Neural cell (in vitro differentiated cells): ENCODE measurements at regions not wholly inside any gene's neighbourhood (a gene's known extent, or its start where the extent isn't known, plus 50 kb on each side); places are given as distances from the start of the nearest gene placed in this dataset.

Experiments
- H2AFZ ChIP-seq: fragments of 200-600, 300-800 bp; sonication (generic), shearing (Covaris generic); 2 replicates; pipeline ENCODE4 v1.6.0; 2014; ENCODE audit warnings: low read depth, mild to moderate bottlenecking, antibody characterized with exemption, low read length, moderate library complexity
- H3F3A ChIP-seq: fragments of 200-600 bp; shearing (Covaris generic); 2 replicates; pipeline ENCODE4 v1.6.1; 2016; ENCODE audit warnings: mild to moderate bottlenecking, moderate library complexity, mixed read lengths, antibody characterized with exemption, low read length; ENCODE audit not compliant: insufficient read depth, poor library complexity, severe bottlenecking
- H3K27ac ChIP-seq: fragments of 200-600, 300-800 bp; sonication (generic), shearing (Covaris generic); 2 replicates; pipeline ENCODE4 v1.5.1; 2014; ENCODE audit warnings: mild to moderate bottlenecking, low read length, moderate library complexity
- H3K27me3 ChIP-seq: fragments of 300-800, 200-600 bp; sonication (generic), shearing (Covaris generic); 2 replicates; pipeline ENCODE4 v1.6.0; 2014; ENCODE audit warnings: mild to moderate bottlenecking, low read depth, low read length, moderate library complexity; ENCODE audit not compliant: insufficient read depth
- H3K36me3 ChIP-seq: fragments of 300-800, 200-600 bp; sonication (generic), shearing (Covaris generic); 2 replicates; pipeline ENCODE4 v1.5.1; 2014; ENCODE audit warnings: mild to moderate bottlenecking, antibody characterized with exemption, low read length, moderate library complexity; ENCODE audit not compliant: insufficient read depth
- H3K4me2 ChIP-seq: fragments of 300-800, 200-600 bp; sonication (generic), shearing (Covaris generic); 2 replicates; pipeline ENCODE4 v1.6.0; 2014; ENCODE audit warnings: mild to moderate bottlenecking, low read length
- H3K4me3 ChIP-seq: fragments of 300-800, 200-600 bp; sonication (generic), shearing (Covaris generic); 2 replicates; pipeline ENCODE4 v1.5.1; 2014; ENCODE audit warnings: mild to moderate bottlenecking, low read length, moderate library complexity
- H3K79me2 ChIP-seq: fragments of 200-600 bp; shearing (Covaris generic); replicated peaks from 2 replicates; pipeline ENCODE4 v1.6.0; 2014; ENCODE audit warnings: mild to moderate bottlenecking, low read length, moderate library complexity; ENCODE audit not compliant: insufficient read depth
- H3K9ac ChIP-seq: fragments of 300-800, 200-600 bp; sonication (generic), shearing (Covaris generic); 2 replicates; pipeline ENCODE4 v1.6.1; 2016; ENCODE audit warnings: mild to moderate bottlenecking, low read length, mixed read lengths
- H3K9me2 ChIP-seq: fragments of 200-600 bp; shearing (Covaris generic); 2 replicates; pipeline ENCODE4 v1.6.1; 2016; ENCODE audit warnings: mild to moderate bottlenecking, low read length, mixed read lengths; ENCODE audit not compliant: insufficient read depth
- H3K9me3 ChIP-seq: fragments of 200-600, 300-800 bp; sonication (generic), shearing (Covaris generic); 2 replicates; pipeline ENCODE4 v1.6.1; 2016; ENCODE audit warnings: mild to moderate bottlenecking, mixed run types, low read length, moderate library complexity, mixed read lengths
- H4K20me1 ChIP-seq: fragments of 200-600 bp; shearing (Covaris generic); 2 replicates; pipeline ENCODE4 v1.6.1; 2016; ENCODE audit warnings: mild to moderate bottlenecking, mixed run types; ENCODE audit not compliant: insufficient read depth
- CTCF ChIP-seq: fragments of 450-650 bp; IDR thresholded peaks from 2 replicates; pipeline ENCODE4 v1.5.1; 2014; ENCODE audit warnings: antibody characterized with exemption, mild to moderate bottlenecking, moderate library complexity; ENCODE audit not compliant: poor library complexity, severe bottlenecking
- EP300 ChIP-seq: fragments of 450-650 bp; conservative IDR thresholded peaks from 2 replicates; pipeline ENCODE4 v1.6.1; 2014; ENCODE audit warnings: antibody characterized with exemption, mild to moderate bottlenecking, moderate library complexity; ENCODE audit not compliant: poor library complexity, severe bottlenecking
- EZH2 ChIP-seq: fragments of 200-600, 300-800 bp; shearing (Covaris generic), sonication (generic); IDR thresholded peaks from 2 replicates; pipeline ENCODE4 v1.6.1; 2014; ENCODE audit warnings: antibody characterized with exemption, low read length, borderline replicate concordance, mild to moderate bottlenecking; ENCODE audit not compliant: insufficient read depth, poor library complexity, severe bottlenecking
- MXI1 ChIP-seq: fragments of 450-650 bp; conservative IDR thresholded peaks from 2 replicates; pipeline ENCODE4 v1.6.1; 2014; ENCODE audit warnings: antibody characterized with exemption, mild to moderate bottlenecking; ENCODE audit not compliant: poor library complexity, severe bottlenecking
- POLR2AphosphoS5 ChIP-seq: IDR thresholded peaks from 2 replicates; pipeline ENCODE4 v1.6.1; 2012
- RAD21 ChIP-seq: fragments of 450-650 bp; conservative IDR thresholded peaks from 2 replicates; pipeline ENCODE4 v1.6.1; 2014; ENCODE audit warnings: antibody characterized with exemption, mild to moderate bottlenecking, moderate library complexity
- SMC3 ChIP-seq: fragments of 450-650 bp; conservative IDR thresholded peaks from 2 replicates; pipeline ENCODE4 v1.6.1; 2014; ENCODE audit warnings: antibody characterized with exemption, mild to moderate bottlenecking, moderate library complexity; ENCODE audit not compliant: poor library complexity
- TAF1 ChIP-seq: IDR thresholded peaks from 2 replicates; pipeline ENCODE4 v1.6.1; 2012; ENCODE audit warnings: low read depth
- TF ChIP-seq, protein P1 (sequence below): IDR thresholded peaks from 2 replicates; pipeline ENCODE4 v1.6.1; 2012; ENCODE audit warnings: borderline replicate concordance

DNA sequence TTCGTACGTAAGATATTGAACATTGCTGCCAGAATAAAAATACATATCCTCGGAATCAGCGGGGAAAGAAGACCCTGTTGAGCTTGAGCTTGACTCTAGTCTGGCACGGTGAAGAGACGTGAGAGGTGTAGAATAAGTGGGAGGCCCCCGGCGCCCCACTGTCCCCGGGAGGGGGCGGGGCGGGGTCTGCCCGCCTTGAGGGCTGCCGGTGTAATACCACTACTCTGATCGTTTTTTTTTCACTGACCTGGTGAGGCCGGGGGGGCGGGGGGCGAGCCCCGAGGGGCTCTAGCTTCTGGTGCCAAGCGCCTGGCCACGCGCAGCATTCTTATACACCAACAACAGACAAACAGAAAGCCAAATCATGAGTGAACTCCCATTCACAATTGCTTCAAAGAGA is 324.0 kb upstream of the REG3G start:
- no peaks in the 10 kb centered on the region for H3K9me2 ChIP-seq
- H3K9ac ChIP-seq, result no peak overlapping the region
- no peaks in the 10 kb centered on the region for H3F3A ChIP-seq
- H3K36me3 ChIP-seq, result no peaks in the 10 kb centered on the region
- H3K9me3 ChIP-seq, result no peaks in the 10 kb centered on the region
- H3K27me3 ChIP-seq, result no peaks in the 10 kb centered on the region
- no peak overlapping the region for H3K27ac ChIP-seq
- H4K20me1 ChIP-seq, result no peaks in the 10 kb centered on the region
- H3K4me2 ChIP-seq, result no peak overlapping the region
- no peaks in the 10 kb centered on the region for H3K79me2 ChIP-seq
- no peak overlapping the region for H3K4me3 ChIP-seq
- TF ChIP-seq SMC3, result no peak
- TF ChIP-seq RAD21, result no peak
- TF ChIP-seq, protein P1, sequence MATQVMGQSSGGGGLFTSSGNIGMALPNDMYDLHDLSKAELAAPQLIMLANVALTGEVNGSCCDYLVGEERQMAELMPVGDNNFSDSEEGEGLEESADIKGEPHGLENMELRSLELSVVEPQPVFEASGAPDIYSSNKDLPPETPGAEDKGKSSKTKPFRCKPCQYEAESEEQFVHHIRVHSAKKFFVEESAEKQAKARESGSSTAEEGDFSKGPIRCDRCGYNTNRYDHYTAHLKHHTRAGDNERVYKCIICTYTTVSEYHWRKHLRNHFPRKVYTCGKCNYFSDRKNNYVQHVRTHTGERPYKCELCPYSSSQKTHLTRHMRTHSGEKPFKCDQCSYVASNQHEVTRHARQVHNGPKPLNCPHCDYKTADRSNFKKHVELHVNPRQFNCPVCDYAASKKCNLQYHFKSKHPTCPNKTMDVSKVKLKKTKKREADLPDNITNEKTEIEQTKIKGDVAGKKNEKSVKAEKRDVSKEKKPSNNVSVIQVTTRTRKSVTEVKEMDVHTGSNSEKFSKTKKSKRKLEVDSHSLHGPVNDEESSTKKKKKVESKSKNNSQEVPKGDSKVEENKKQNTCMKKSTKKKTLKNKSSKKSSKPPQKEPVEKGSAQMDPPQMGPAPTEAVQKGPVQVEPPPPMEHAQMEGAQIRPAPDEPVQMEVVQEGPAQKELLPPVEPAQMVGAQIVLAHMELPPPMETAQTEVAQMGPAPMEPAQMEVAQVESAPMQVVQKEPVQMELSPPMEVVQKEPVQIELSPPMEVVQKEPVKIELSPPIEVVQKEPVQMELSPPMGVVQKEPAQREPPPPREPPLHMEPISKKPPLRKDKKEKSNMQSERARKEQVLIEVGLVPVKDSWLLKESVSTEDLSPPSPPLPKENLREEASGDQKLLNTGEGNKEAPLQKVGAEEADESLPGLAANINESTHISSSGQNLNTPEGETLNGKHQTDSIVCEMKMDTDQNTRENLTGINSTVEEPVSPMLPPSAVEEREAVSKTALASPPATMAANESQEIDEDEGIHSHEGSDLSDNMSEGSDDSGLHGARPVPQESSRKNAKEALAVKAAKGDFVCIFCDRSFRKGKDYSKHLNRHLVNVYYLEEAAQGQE, result no peak
- TF ChIP-seq EP300, result no peak
- TF ChIP-seq CTCF, result no peak
- no peak for TF ChIP-seq MXI1
- no peak for TF ChIP-seq TAF1
- no peak for TF ChIP-seq EZH2
- no peak overlapping the region for H2AFZ ChIP-seq

DNA sequence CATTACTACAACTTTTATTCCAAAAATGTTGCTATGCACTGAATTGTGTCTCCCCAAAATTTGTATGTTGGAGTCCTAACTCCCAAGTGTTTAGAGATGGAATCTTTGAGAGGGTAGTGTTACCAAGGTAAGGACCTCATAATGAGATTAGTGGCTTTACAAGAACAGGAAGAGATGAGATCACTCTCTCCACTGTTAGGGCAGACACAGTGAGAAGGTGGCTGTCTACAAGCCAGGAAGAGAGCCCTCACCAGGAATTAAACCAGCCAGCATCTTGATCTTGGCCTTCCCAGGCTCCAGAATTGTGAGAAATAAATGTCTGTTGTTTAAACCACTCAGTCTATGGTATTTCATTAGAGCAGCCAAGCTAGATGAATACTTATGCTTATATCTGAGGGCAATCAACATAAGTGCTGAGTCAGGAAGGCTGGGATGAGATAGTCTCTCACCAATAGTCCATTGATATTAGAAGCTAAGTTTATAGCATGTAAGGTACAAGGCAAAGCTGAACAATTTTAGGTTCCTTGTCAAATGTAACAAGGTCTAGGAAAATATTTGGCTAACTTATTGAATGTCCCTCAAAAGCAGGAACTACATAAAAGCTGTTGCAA is 317.6 kb upstream of the REG3G start:
- no peaks in the 10 kb centered on the region for H3K79me2 ChIP-seq
- H2AFZ ChIP-seq, result no peak overlapping the region
- no peaks in the 10 kb centered on the region for H3F3A ChIP-seq
- H4K20me1 ChIP-seq, result no peaks in the 10 kb centered on the region
- no peaks in the 10 kb centered on the region for H3K9me3 ChIP-seq
- no peaks in the 10 kb centered on the region for H3K9me2 ChIP-seq
- H3K27me3 ChIP-seq, result no peaks in the 10 kb centered on the region
- TF ChIP-seq CTCF, result no peak
- TF ChIP-seq EP300, result no peak
- TF ChIP-seq EZH2, result no peak
- no peak for TF ChIP-seq RAD21
- no peak for TF ChIP-seq POLR2AphosphoS5
- TF ChIP-seq, protein P1, result no peak
- no peak for TF ChIP-seq MXI1
- no peak for TF ChIP-seq TAF1
- no peak for TF ChIP-seq SMC3
- no peak overlapping the region for H3K27ac ChIP-seq
- H3K4me2 ChIP-seq, result no peak overlapping the region
- no peak overlapping the region for H3K4me3 ChIP-seq
- no peak overlapping the region for H3K9ac ChIP-seq
- no peaks in the 10 kb centered on the region for H3K36me3 ChIP-seq
